Lower lobe of right lung (tissue), 2 donors: ENCODE measurements at regions not wholly inside any gene's neighbourhood (a gene's known extent, or its start where the extent isn't known, plus 50 kb on each side); places are given as distances from the start of the nearest gene placed in this dataset.

ENCODE experiments used
- ATAC-seq, 2 donors: fragments of 200-7000 bp; cut with Tn5 transposase; one replicate each; pipeline ENCODE4 v1.9.1; 2020 to 2022; ENCODE audit warnings: mild to moderate bottlenecking in 2 of 2, moderate library complexity in 2 of 2
- DNase-seq: peaks from one replicate; pipeline ENCODE4 v3.0.0-alpha.2; 2020
- H3K27ac ChIP-seq: fragments of 200-600 bp; one replicate; pipeline ENCODE4 v1.8.0; 2022
- H3K27me3 ChIP-seq: fragments of 200-600 bp; one replicate; pipeline ENCODE4 v1.8.0; 2022; ENCODE audit warnings: low read depth
- H3K36me3 ChIP-seq: fragments of 200-600 bp; one replicate; pipeline ENCODE4 v1.8.0; 2022; ENCODE audit warnings: mild to moderate bottlenecking
- H3K4me1 ChIP-seq: fragments of 200-600 bp; one replicate; pipeline ENCODE4 v1.8.0; 2022
- H3K4me3 ChIP-seq: fragments of 200-600 bp; one replicate; pipeline ENCODE4 v1.8.0; 2022; ENCODE audit warnings: mild to moderate bottlenecking
- H3K9me3 ChIP-seq: fragments of 200-600 bp; one replicate; pipeline ENCODE4 v1.8.0; 2022
- intact Hi-C: fragments of 100-400 bp; cut with DNase I; formaldehyde crosslinking; loops from one replicate; pipeline ENCODE4 v1.11.0; 2022
- TF ChIP-seq, protein P1 (sequence below): fragments of 200-600 bp; IDR thresholded peaks from one replicate; pipeline ENCODE4 v1.8.0; 2022; ENCODE audit warnings: antibody characterized with exemption, mild to moderate bottlenecking
- donor health status: DM: no; HTN: yes; CAD: no; lungs with severe emphysema.

DNA sequence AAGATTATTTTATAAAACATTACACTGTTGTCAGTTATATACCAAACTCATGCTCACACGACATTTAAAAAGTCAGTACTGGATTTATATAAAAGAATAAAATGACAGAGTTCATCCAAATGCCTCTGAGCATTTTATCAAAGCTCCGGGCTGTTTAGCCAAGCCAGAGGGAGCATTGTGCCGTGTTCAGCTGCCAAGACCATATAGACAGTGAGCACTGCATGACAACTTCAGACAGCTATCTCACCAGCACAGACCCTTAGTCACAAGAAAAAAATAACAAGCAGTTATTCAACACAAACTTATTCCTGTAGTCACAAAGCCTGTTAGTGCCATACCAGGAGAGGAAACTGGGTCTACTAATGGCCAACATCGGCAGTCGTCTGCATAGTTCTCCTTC is 88.0 kb upstream of the PBX1 start:
- TF ChIP-seq, protein P1, sequence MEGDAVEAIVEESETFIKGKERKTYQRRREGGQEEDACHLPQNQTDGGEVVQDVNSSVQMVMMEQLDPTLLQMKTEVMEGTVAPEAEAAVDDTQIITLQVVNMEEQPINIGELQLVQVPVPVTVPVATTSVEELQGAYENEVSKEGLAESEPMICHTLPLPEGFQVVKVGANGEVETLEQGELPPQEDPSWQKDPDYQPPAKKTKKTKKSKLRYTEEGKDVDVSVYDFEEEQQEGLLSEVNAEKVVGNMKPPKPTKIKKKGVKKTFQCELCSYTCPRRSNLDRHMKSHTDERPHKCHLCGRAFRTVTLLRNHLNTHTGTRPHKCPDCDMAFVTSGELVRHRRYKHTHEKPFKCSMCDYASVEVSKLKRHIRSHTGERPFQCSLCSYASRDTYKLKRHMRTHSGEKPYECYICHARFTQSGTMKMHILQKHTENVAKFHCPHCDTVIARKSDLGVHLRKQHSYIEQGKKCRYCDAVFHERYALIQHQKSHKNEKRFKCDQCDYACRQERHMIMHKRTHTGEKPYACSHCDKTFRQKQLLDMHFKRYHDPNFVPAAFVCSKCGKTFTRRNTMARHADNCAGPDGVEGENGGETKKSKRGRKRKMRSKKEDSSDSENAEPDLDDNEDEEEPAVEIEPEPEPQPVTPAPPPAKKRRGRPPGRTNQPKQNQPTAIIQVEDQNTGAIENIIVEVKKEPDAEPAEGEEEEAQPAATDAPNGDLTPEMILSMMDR = no peak
- no peaks in the 10 kb centered on the region for H3K27me3 ChIP-seq

DNA sequence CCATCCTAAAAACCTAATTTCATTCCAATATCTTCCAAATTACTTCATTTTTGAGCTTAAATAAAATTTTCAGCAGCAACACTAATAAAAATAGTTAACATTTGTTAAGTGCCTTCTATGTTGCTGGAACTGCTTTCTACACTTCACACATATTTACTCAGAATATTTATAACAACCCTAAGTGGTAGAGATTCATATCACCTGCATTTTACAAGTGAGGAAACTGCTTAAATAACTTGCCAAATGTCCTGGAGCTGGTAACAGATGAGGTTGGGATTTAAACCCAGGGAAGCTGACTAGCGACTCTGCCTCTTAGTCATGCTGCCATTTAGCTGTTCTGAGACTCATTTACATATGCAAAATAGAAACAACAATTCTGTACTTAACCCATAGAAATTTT is 86.1 kb upstream of the PBX1 start:
- TF ChIP-seq, protein P1 = no peak
- Histone ChIP-seq H3K27me3 (no peaks in the 10 kb centered on the region), H3K4me3 (no peak overlapping the region), H3K36me3 (no peaks in the 10 kb centered on the region), H3K4me1 (no peaks in the 10 kb centered on the region), H3K27ac (no peak overlapping the region), H3K9me3 (no peaks in the 10 kb centered on the region)
- intact Hi-C loops = no loop called here
- DNase-seq = no peak
- ATAC-seq = no peak

More for the DNA sequence above, 88.0 kb upstream of the PBX1 start:
- no peak overlapping the region for H3K4me3 ChIP-seq
- DNase-seq = no peak
- no peaks in the 10 kb centered on the region for H3K4me1 ChIP-seq
- H3K27ac ChIP-seq = no peak overlapping the region
- intact Hi-C loops = no loop called here
- no peak for ATAC-seq
- no peaks in the 10 kb centered on the region for H3K36me3 ChIP-seq
- H3K9me3 ChIP-seq = no peaks in the 10 kb centered on the region

DNA sequence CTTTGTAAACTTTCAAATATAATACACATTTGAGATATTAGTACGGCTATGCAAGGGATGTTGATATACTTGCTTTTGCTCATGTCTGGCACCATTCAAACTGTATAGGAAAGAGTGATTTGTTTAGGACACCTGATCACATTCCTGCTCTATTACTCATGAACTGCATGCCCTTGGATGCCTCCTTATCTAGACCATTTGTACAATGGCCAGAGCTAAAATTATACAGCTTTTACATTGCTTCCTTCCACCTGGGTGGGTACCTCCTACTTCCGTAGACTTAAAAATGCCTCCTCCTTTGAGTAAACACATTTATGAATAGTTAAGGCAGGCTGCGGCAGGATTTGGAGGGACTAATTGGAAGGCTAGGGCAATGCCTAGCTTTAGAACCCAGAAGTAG is 85.4 kb upstream of the PBX1 start:
- DNase-seq (no peak), ATAC-seq (no peak)
- H3K27ac ChIP-seq = no peak overlapping the region
- no peaks in the 10 kb centered on the region for H3K9me3 ChIP-seq
- TF ChIP-seq, protein P1 = no peak
- no peak overlapping the region for H3K4me3 ChIP-seq
- no peaks in the 10 kb centered on the region for H3K36me3 ChIP-seq
- intact Hi-C loops = no loop called here
- no peaks in the 10 kb centered on the region for H3K27me3 ChIP-seq
- no peaks in the 10 kb centered on the region for H3K4me1 ChIP-seq

DNA sequence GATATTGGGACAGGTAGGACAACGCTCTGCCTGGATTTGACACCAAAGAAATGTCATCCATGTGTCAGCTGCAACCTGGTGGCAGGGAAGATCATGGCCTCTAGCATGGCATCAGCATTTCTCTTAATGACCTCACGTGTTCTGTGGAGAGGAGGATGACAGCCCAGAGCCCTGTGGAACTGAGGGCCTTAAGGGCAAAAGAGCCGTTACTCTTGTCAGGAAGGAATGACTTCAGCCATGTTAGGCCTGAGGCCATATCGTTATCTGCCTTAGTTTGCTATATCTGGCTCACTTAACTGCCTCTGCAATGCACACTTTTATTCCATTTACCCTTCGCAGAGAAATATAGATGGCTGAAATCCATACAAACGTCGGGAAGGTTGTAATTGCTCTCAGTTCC is 83.2 kb upstream of the PBX1 start:
- Histone ChIP-seq H3K27ac (no peak overlapping the region), H3K27me3 (no peaks in the 10 kb centered on the region), H3K36me3 (no peaks in the 10 kb centered on the region), H3K4me1 (no peaks in the 10 kb centered on the region), H3K9me3 (no peaks in the 10 kb centered on the region), H3K4me3 (no peak overlapping the region)
- TF ChIP-seq, protein P1 = no peak
- DNase-seq = no peak
- ATAC-seq = no peak
- intact Hi-C loops = no loop called here

DNA sequence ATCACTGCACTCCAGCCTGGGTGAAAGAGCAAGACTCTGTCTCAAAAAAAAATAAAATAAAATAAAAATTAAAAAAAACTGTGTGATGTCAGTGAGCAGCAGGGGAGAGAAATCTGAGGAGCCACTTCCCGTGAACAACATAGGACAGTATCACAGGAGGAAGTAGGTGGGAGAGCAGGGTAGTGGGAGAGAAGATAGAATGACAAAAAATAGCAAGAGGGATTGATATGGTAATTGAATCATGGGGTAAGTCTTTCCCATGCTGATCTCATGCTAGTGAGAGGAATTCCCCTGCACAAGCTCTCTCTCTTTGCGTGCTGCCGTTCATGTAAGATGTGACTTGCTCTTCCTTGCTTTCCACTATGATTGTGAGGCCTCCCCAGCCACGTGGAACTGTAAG is 81.6 kb upstream of the PBX1 start:
- intact Hi-C loops = no loop called here
- H3K9me3 ChIP-seq = no peaks in the 10 kb centered on the region
- no peaks in the 10 kb centered on the region for H3K4me1 ChIP-seq
- no peaks in the 10 kb centered on the region for H3K36me3 ChIP-seq
- no peaks in the 10 kb centered on the region for H3K27me3 ChIP-seq
- no peak for ATAC-seq
- H3K4me3 ChIP-seq = no peak overlapping the region
- H3K27ac ChIP-seq = no peak overlapping the region
- TF ChIP-seq, protein P1 = no peak
- DNase-seq = no peak

DNA sequence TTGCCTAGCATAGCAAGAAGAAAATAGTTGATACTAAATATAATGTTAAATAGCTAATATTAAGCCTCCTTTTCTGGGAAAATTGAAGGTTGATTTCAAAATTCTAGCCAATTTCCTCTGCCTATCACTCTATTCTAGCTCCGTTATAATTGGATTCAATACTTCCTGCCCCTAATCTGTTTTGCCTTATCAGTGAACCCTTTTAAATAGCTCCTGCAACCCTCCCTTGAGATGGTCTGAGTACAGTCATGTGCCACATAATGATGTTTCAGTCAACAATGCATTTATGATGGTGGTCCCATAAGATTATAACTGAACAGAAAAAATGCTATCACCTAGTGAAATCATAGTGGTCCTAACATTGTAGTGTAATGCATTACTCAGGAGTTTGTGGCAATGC is 79.7 kb upstream of the PBX1 start:
- Histone ChIP-seq H3K36me3 (no peaks in the 10 kb centered on the region), H3K9me3 (no peaks in the 10 kb centered on the region), H3K27ac (no peak overlapping the region), H3K27me3 (no peaks in the 10 kb centered on the region), H3K4me3 (no peak overlapping the region), H3K4me1 (no peaks in the 10 kb centered on the region)
- ATAC-seq (no peak), DNase-seq (no peak)
- TF ChIP-seq, protein P1 = no peak
- intact Hi-C loops = no loop called here
